Gastrocnemius medialis (tissue), 4 donors: ENCODE measurements at regions not wholly inside any gene's neighbourhood (a gene's known extent, or its start where the extent isn't known, plus 50 kb on each side); places are given as distances from the start of the nearest gene placed in this dataset.
A peak's percentile ranks its signal among the peaks of the same experiment; 100 is the strongest.

ENCODE experiments used
- ATAC-seq, 2 donors: fragments of 150-250 bp; one replicate each; pipeline ENCODE4 v1.9.1; 2016
- DNase-seq, 2 donors: peaks; one replicate each; pipeline ENCODE4 v3.0.0-alpha.2; 2019
- H3K27ac ChIP-seq, 4 donors: fragments of 200-600 bp; sonication (generic); 1 replicate in 1 of 4; 2 replicates in 3 of 4; pipeline ENCODE4 v1.5.1; 2016 to 2018; ENCODE audit warnings: mild to moderate bottlenecking in 2 of 4, moderate library complexity in 1 of 4
- H3K27me3 ChIP-seq, 3 donors: fragments of 200-600 bp; sonication (generic) in 2 of 3; 1 replicate in 1 of 3; 2 replicates in 2 of 3; pipeline versions ENCODE4 v1.5.1 to v1.6.0; 2016 to 2019; ENCODE audit warnings: mild to moderate bottlenecking in 1 of 3, moderate library complexity in 1 of 3
- H3K36me3 ChIP-seq, 2 donors: fragments of 200-600 bp; sonication (generic) in 1 of 2; one replicate each; pipeline ENCODE4 v1.5.1; 2017 to 2018
- H3K4me1 ChIP-seq, 2 donors: fragments of 200-600 bp; sonication (generic) in 1 of 2; one replicate each; pipeline ENCODE4 v1.5.1; 2016 to 2017; ENCODE audit warnings: mild to moderate bottlenecking in 2 of 2
- H3K4me3 ChIP-seq, 4 donors: fragments of 200-600 bp; sonication (generic) in 3 of 4; 1 replicate in 1 of 4; 2 replicates in 3 of 4; pipeline ENCODE4 v1.5.1; 2016 to 2019; ENCODE audit warnings: mild to moderate bottlenecking in 2 of 4
- H3K9me3 ChIP-seq, 3 donors: fragments of 200-600 bp; sonication (generic) in 2 of 3; 1 replicate in 1 of 3; 2 replicates in 2 of 3; pipeline ENCODE4 v1.5.1; 2016 to 2019
- CTCF ChIP-seq, 5 experiments: fragments of 450-650 bp in 3 of 5; fragments of 200-600 bp in 2 of 5; sonication (generic) in 2 of 5; IDR thresholded peaks in 4 of 5; conservative IDR thresholded peaks in 1 of 5; 1 replicate in 4 of 5; 2 replicates in 1 of 5; pipeline ENCODE4 v1.5.1; 2016 to 2019; ENCODE audit warnings: antibody characterized with exemption in 5 of 5, mild to moderate bottlenecking in 3 of 5, moderate library complexity in 3 of 5
- POLR2A ChIP-seq, 2 donors: fragments of 450-650 bp; IDR thresholded peaks; one replicate each; pipeline ENCODE4 v1.6.1; 2017; ENCODE audit warnings: antibody characterized with exemption in 2 of 2, mild to moderate bottlenecking in 2 of 2, moderate library complexity in 2 of 2
- in situ Hi-C, 4 donors: fragments of 200-750 bp; cut with MboI; loops; one replicate each; pipeline versions ENCODE4 v1.15.0 to v1.8.0; 2017; ENCODE audit warnings: low sequenced_read_pairs in 4 of 4
- intact Hi-C: fragments of 100-400 bp; cut with DNase I; formaldehyde crosslinking; loops from one replicate; pipeline ENCODE4 v1.15.1; 2023; ENCODE audit warnings: low total_unique reads

DNA sequence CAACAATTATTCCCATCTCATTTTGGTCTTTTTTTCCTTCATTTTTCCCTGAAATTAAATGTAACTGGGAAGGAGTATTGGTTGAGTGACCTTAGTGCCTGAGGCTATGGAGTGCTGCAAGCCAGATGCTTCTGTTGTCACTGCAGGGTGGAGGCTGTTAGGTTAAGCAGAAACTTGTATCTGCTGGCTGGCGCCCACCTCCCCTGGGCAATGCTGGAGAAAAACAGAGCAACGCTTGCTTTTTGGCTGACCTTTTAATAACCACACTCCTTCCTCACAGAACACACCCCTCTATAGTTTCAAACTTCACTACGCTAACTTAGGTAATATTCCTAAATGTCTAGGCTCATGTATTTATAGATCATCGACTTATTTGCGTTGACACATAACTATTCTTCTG, 583.5 kb upstream of the NOVA1 start:
- TF ChIP-seq CTCF (IDR thresholded peaks at IDR 0.05 in 4 of 5, conservative IDR thresholded peaks at IDR 0.05 in 1 of 5) (no peak), POLR2A (IDR thresholded peaks at IDR 0.05) (no peak)
- intact Hi-C loops, result no loop called here
- Histone ChIP-seq H3K36me3 (no peaks in the 10 kb centered on the region), H3K9me3 (no peaks in the 10 kb centered on the region), H3K4me3 (no peak overlapping the region), H3K27me3 (no peaks in the 10 kb centered on the region), H3K4me1 (no peaks in the 10 kb centered on the region), H3K27ac (no peak overlapping the region)
- peak; percentile 8 to 37 for DNase-seq
- peak in 1 of 2 donors; percentile 33 for ATAC-seq
- in situ Hi-C loops, result no loop called here

DNA sequence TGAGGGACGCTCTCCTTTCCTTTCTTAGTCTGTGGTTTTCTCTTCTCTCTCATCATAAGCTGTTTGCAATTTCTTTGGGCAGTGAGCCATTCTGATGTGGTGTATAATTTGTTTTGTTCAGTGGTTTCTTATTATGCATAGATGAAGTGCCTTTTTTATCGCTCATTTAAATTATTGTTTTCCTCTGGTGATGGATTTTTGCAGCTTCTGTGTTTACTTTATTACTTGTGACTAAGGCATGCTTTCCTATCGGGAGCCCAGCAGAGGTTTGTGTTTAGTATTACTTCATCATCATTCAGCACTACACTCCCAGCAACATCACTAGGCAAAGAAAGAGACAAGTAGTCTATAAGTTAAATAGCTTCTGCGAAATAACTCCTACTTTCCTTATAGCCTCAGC, 586.6 kb upstream of the NOVA1 start:
- TF ChIP-seq POLR2A (IDR thresholded peaks at IDR 0.05), result no peak
- TF ChIP-seq CTCF (IDR thresholded peaks at IDR 0.05 in 4 of 5, conservative IDR thresholded peaks at IDR 0.05 in 1 of 5), result no peak
- Histone ChIP-seq H3K4me3 (no peak overlapping the region), H3K27ac (no peak overlapping the region), H3K27me3 (no peaks in the 10 kb centered on the region), H3K9me3 (no peaks in the 10 kb centered on the region), H3K36me3 (no peaks in the 10 kb centered on the region), H3K4me1 (no peaks in the 10 kb centered on the region)
- DNase-seq (no peak), ATAC-seq (no peak)
- in situ Hi-C loops, result no loop called here
- intact Hi-C loops, result no loop called here

DNA sequence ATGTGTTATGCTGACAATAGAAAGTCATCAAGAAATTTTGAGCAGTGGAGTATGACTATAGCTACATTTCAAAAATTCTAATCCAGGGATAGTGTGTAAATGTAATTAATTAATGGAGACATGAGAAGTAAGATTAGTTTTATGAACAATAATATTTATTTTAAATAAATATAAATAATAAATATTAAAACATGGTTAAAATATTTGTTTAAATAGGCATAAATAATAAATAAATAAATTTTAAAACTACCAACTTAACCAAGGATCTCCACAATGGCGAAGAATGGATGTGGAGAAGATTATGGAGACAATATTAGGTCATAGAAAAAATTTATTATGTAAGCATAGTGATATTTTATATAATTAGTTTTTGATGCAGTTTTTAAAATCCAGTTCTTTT, 588.2 kb upstream of the NOVA1 start:
- no peak overlapping the region for H3K4me3 ChIP-seq
- ATAC-seq, result no peak
- no peak for TF ChIP-seq CTCF (IDR thresholded peaks at IDR 0.05 in 4 of 5, conservative IDR thresholded peaks at IDR 0.05 in 1 of 5)
- TF ChIP-seq POLR2A (IDR thresholded peaks at IDR 0.05), result no peak
- H3K27me3 ChIP-seq, result no peaks in the 10 kb centered on the region
- no peak for DNase-seq
- intact Hi-C loops, result no loop called here
- in situ Hi-C loops, result no loop called here
- H3K36me3 ChIP-seq, result no peaks in the 10 kb centered on the region
- H3K4me1 ChIP-seq, result no peaks in the 10 kb centered on the region
- no peaks in the 10 kb centered on the region for H3K9me3 ChIP-seq
- no peak overlapping the region for H3K27ac ChIP-seq

DNA sequence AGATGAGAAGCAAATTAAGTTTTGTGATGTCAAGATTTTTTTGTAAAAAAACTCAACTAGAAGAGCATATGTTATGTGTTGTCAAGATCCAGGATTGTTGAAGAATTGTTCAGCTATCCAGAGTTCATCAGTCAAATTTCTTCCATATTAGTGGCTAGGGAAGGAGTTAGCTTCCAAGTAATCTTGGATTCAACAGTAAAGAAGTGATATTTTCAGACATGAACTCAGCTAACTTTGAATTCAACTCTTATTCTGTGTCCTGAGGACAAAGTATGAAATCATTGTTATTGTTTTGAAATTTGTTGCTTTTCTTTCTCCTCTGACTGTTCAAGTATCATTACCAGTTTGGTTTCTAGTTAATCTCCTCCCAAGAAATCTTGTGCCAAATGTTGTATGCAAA, 589.3 kb upstream of the NOVA1 start:
- no peak overlapping the region for H3K4me3 ChIP-seq
- in situ Hi-C loops (no loop called here), intact Hi-C loops (no loop called here)
- DNase-seq, result no peak
- TF ChIP-seq CTCF (IDR thresholded peaks at IDR 0.05 in 4 of 5, conservative IDR thresholded peaks at IDR 0.05 in 1 of 5) (no peak), POLR2A (IDR thresholded peaks at IDR 0.05) (no peak)
- ATAC-seq, result no peak
- no peak overlapping the region for H3K27ac ChIP-seq
- no peaks in the 10 kb centered on the region for H3K4me1 ChIP-seq
- no peaks in the 10 kb centered on the region for H3K36me3 ChIP-seq
- no peaks in the 10 kb centered on the region for H3K9me3 ChIP-seq
- no peaks in the 10 kb centered on the region for H3K27me3 ChIP-seq

DNA sequence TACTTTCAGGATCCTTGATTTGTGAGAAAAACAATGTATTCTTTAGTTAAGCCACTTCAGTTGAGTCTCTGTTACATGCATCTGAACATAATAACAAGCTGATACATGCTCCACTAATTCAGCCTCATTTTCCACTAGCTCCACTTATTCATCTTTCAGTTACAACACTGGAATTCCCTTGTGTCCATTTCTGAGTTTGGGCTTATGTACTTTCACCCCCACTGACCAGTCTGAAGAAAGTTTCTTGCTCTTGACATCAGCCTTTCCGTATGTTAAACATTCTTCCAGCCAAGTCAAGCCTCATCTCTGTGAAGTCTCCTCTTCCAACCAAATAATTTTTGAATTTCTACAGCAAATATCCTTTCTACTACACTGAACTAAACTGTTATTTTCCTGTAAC, 592.5 kb upstream of the NOVA1 start:
- TF ChIP-seq POLR2A (IDR thresholded peaks at IDR 0.05) (no peak), CTCF (IDR thresholded peaks at IDR 0.05 in 4 of 5, conservative IDR thresholded peaks at IDR 0.05 in 1 of 5) (no peak)
- Histone ChIP-seq H3K9me3 (no peaks in the 10 kb centered on the region), H3K4me3 (no peak overlapping the region), H3K27me3 (no peaks in the 10 kb centered on the region), H3K27ac (no peak overlapping the region), H3K4me1 (no peaks in the 10 kb centered on the region), H3K36me3 (no peaks in the 10 kb centered on the region)
- DNase-seq (no peak), ATAC-seq (no peak)
- in situ Hi-C loops, result no loop called here
- intact Hi-C loops, result no loop called here
